ENCODE measurements at regions not wholly inside any gene's neighbourhood (a gene's known extent, or its start where the extent isn't known, plus 50 kb on each side); places are given as distances from the start of the nearest gene placed in this dataset.

GRCh38 chr18:52136532-52136931 lies 203.5 kb upstream of the DCC start:
- no peaks in the 10 kb centered on the region for H3K27me3 Mint-ChIP-seq (ENCODE audit: low read depth)
- no peak overlapping the region for H3K27ac Mint-ChIP-seq (ENCODE audit: unreplicated experiment)
- no peak overlapping the region for H3K4me3 Mint-ChIP-seq
- no peak for DNase-seq (ENCODE audit: low read depth, low spot score)
- TF ChIP-seq CTCF (conservative IDR thresholded peaks at IDR 0.05): no peak
- H3K36me3 Mint-ChIP-seq (ENCODE audit: low read depth): peaks cover 3% of the 10 kb centered on the region
- H3K4me1 Mint-ChIP-seq: no peaks in the 10 kb centered on the region
- H3K9me3 Mint-ChIP-seq: peaks cover 17% of the 10 kb centered on the region

GRCh38 chr18:52140986-52141385 lies 199.0 kb upstream of the DCC start:
- H3K9me3 Mint-ChIP-seq: peaks cover 17% of the 10 kb centered on the region
- DNase-seq (ENCODE audit: low read depth, low spot score): no peak
- H3K27me3 Mint-ChIP-seq (ENCODE audit: low read depth): peaks cover 2% of the 10 kb centered on the region
- H3K27ac Mint-ChIP-seq (ENCODE audit: unreplicated experiment): no peak overlapping the region
- TF ChIP-seq CTCF (conservative IDR thresholded peaks at IDR 0.05): no peak
- no peak overlapping the region for H3K4me3 Mint-ChIP-seq
- peaks cover 5% of the 10 kb centered on the region for H3K36me3 Mint-ChIP-seq (ENCODE audit: low read depth)
- H3K4me1 Mint-ChIP-seq: no peaks in the 10 kb centered on the region

- Mint-ChIP-seq H3K4me1 (no peaks in the 10 kb centered on the region), H3K9me3 (peaks cover 6% of the 10 kb centered on the region), H3K27me3 (ENCODE audit: low read depth) (no peaks in the 10 kb centered on the region), H3K27ac (ENCODE audit: unreplicated experiment) (no peak overlapping the region), H3K36me3 (ENCODE audit: low read depth) (no peaks in the 10 kb centered on the region), H3K4me3 (no peak overlapping the region)
- DNase-seq (ENCODE audit: low read depth, low spot score): no peak
- no peak for TF ChIP-seq CTCF (conservative IDR thresholded peaks at IDR 0.05)
Measured at GRCh38 chr18:52150050-52150449, 189.9 kb upstream of the DCC start.

- Mint-ChIP-seq H3K36me3 (ENCODE audit: low read depth) (no peaks in the 10 kb centered on the region), H3K9me3 (peaks cover 6% of the 10 kb centered on the region), H3K27ac (ENCODE audit: unreplicated experiment) (no peak overlapping the region), H3K27me3 (ENCODE audit: low read depth) (no peaks in the 10 kb centered on the region), H3K4me3 (no peak overlapping the region), H3K4me1 (no peaks in the 10 kb centered on the region)
- TF ChIP-seq CTCF (conservative IDR thresholded peaks at IDR 0.05): no peak
- DNase-seq (ENCODE audit: low read depth, low spot score): no peak
Measured at GRCh38 chr18:52152036-52152435, 188.0 kb upstream of the DCC start.

- Mint-ChIP-seq H3K9me3 (peaks cover 3% of the 10 kb centered on the region), H3K36me3 (ENCODE audit: low read depth) (no peaks in the 10 kb centered on the region), H3K27ac (ENCODE audit: unreplicated experiment) (no peak overlapping the region), H3K4me3 (no peak overlapping the region), H3K4me1 (no peaks in the 10 kb centered on the region), H3K27me3 (ENCODE audit: low read depth) (no peaks in the 10 kb centered on the region)
- no peak for DNase-seq (ENCODE audit: low read depth, low spot score)
- no peak for TF ChIP-seq CTCF (conservative IDR thresholded peaks at IDR 0.05)
Measured at GRCh38 chr18:52156166-52156565, 183.8 kb upstream of the DCC start.

GRCh38 chr18:52160636-52161035 lies 179.4 kb upstream of the DCC start:
- Mint-ChIP-seq H3K4me3 (no peak overlapping the region), H3K27ac (ENCODE audit: unreplicated experiment) (no peak overlapping the region), H3K9me3 (peaks cover 10% of the 10 kb centered on the region), H3K4me1 (no peaks in the 10 kb centered on the region), H3K36me3 (ENCODE audit: low read depth) (peaks cover 2% of the 10 kb centered on the region), H3K27me3 (ENCODE audit: low read depth) (no peaks in the 10 kb centered on the region)
- DNase-seq (ENCODE audit: low read depth, low spot score): no peak
- no peak for TF ChIP-seq CTCF (conservative IDR thresholded peaks at IDR 0.05)
